H1 (cell line): ENCODE measurements at regions not wholly inside any gene's neighbourhood (a gene's known extent, or its start where the extent isn't known, plus 50 kb on each side); places are given as distances from the start of the nearest gene placed in this dataset.

Experiments used
- CTCF ChIA-PET: fragments of 300-600 bp; sonication (Branson Sonifier 250); formaldehyde crosslinking; loops from one replicate; lab custom pipeline; 2021; ENCODE audit not compliant: partially characterized antibody; lab: Charles Lee
- POLR2A ChIA-PET: fragments of 300-600 bp; sonication (Branson Sonifier 250); formaldehyde crosslinking; loops from one replicate; lab custom pipeline; 2021; ENCODE audit warnings: inconsistent platforms; ENCODE audit not compliant: partially characterized antibody; lab: Charles Lee
- DNase-seq, 2 experiments: peaks; one replicate each; pipeline versions ENCODE4 v3.0.0 to v3.0.0-alpha.2; 2010 to 2022; ENCODE audit warnings: low spot score in 2 of 2, low read depth in 1 of 2, mixed read lengths in 1 of 2
- FAIRE-seq: peaks from 2 replicates; lab custom pipeline; 2011; peaks lifted over from hg19 to GRCh38; lab: Jason Lieb, UNC
- H2AFZ ChIP-seq: 2 replicates; pipeline ENCODE4 v1.8.1; 2012; ENCODE audit warnings: low read length, inconsistent platforms
- H2AK5ac ChIP-seq: 2 replicates; pipeline ENCODE4 v1.6.1; 2013; ENCODE audit warnings: low read depth, low read length
- H2BK120ac ChIP-seq: replicated peaks from 2 replicates; pipeline ENCODE3; 2013; ENCODE audit warnings: low read depth, low read length, inconsistent platforms
- H2BK12ac ChIP-seq: 2 replicates; pipeline ENCODE4 v1.6.1; 2013; ENCODE audit warnings: low read depth, low read length
- H2BK15ac ChIP-seq: 2 replicates; pipeline ENCODE4 v1.6.1; 2013; ENCODE audit warnings: low read length
- H2BK20ac ChIP-seq: 2 replicates; pipeline ENCODE4 v1.6.1; 2013; ENCODE audit warnings: low read length
- H2BK5ac ChIP-seq: 2 replicates; pipeline ENCODE4 v1.6.1; 2013; ENCODE audit warnings: low read depth, low read length
- H3K14ac ChIP-seq: 2 replicates; pipeline ENCODE4 v1.6.1; 2013; ENCODE audit warnings: inconsistent platforms; ENCODE audit not compliant: insufficient read length
- H3K18ac ChIP-seq: 2 replicates; pipeline ENCODE4 v1.6.1; 2013; ENCODE audit warnings: low read length; ENCODE audit errors: extremely low read depth
- H3K23ac ChIP-seq: 2 replicates; pipeline ENCODE4 v1.6.1; 2013; ENCODE audit warnings: inconsistent platforms; ENCODE audit not compliant: insufficient read length
- H3K23me2 ChIP-seq: 2 replicates; pipeline ENCODE4 v1.6.1; 2013; ENCODE audit warnings: low read depth, low read length
- H3K27ac ChIP-seq: 2 replicates; pipeline ENCODE4 v1.6.1; 2011; ENCODE audit warnings: low read depth, low read length, inconsistent platforms
- H3K27me3 ChIP-seq, 4 experiments: replicated peaks in 1 of 4; 1 replicate in 1 of 4; 2 replicates in 3 of 4; pipeline versions ENCODE4 v1.6.1 to v1.8.1; 2011 to 2013; ENCODE audit warnings: low read length in 3 of 4, mild to moderate bottlenecking in 3 of 4, inconsistent platforms in 2 of 4, mixed read lengths in 2 of 4, moderate library complexity in 1 of 4; ENCODE audit not compliant: control insufficient read depth in 3 of 4, insufficient read depth in 3 of 4; ENCODE audit errors: extremely low read depth in 1 of 4
- H3K36me3 ChIP-seq, 4 experiments: 2 replicates each; pipeline versions ENCODE4 v1.6.1 to v1.8.1; 2011 to 2013; ENCODE audit warnings: mild to moderate bottlenecking in 4 of 4, low read length in 3 of 4, moderate library complexity in 2 of 4, control low read depth in 1 of 4, inconsistent platforms in 1 of 4; ENCODE audit not compliant: insufficient read depth in 4 of 4, control insufficient read depth in 2 of 4
- H3K4ac ChIP-seq: replicated peaks from 2 replicates; pipeline ENCODE3; 2013; ENCODE audit warnings: low read length, low read depth, mixed read lengths, inconsistent platforms; ENCODE audit not compliant: insufficient read length
- H3K4me1 ChIP-seq, 4 experiments: replicated peaks in 1 of 4; 1 replicate in 1 of 4; 2 replicates in 3 of 4; pipeline versions ENCODE4 v1.6.1 to v1.8.1; 2011 to 2013; ENCODE audit warnings: low read length in 3 of 4, inconsistent platforms in 2 of 4, mixed read lengths in 1 of 4; ENCODE audit not compliant: insufficient read depth in 4 of 4, control insufficient read depth in 3 of 4
- H3K4me2 ChIP-seq, 2 experiments: 2 replicates each; pipeline versions ENCODE4 v1.6.1 to v1.8.1; 2011 to 2013; ENCODE audit warnings: low read depth in 2 of 2, low read length in 2 of 2, control low read depth in 1 of 2, inconsistent platforms in 1 of 2, mild to moderate bottlenecking in 1 of 2; ENCODE audit not compliant: insufficient read depth in 1 of 2
- H3K4me3 ChIP-seq, 4 experiments: fragments of 200-600, 300-600 bp in 1 of 4; sonication (generic), shearing (Covaris generic), sonication (Bioruptor Twin) in 1 of 4; 2 replicates each; pipeline versions ENCODE4 v1.5.1 to v1.8.1; 2011 to 2016; ENCODE audit warnings: low read length in 4 of 4, low read depth in 3 of 4, control low read depth in 2 of 4, inconsistent platforms in 2 of 4, mild to moderate bottlenecking in 2 of 4, mixed read lengths in 1 of 4, moderate library complexity in 1 of 4; ENCODE audit not compliant: insufficient read depth in 2 of 4; ENCODE audit errors: extremely low read depth in 1 of 4
- H3K56ac ChIP-seq: replicated peaks from 2 replicates; pipeline ENCODE3; 2013; ENCODE audit warnings: low read depth, mild to moderate bottlenecking, mixed read lengths, low read length, inconsistent platforms; ENCODE audit not compliant: insufficient read length
- H3K79me1 ChIP-seq: 2 replicates; pipeline ENCODE4 v1.6.1; 2013; ENCODE audit warnings: low read depth, low read length, control low read depth
- H3K79me2 ChIP-seq, 2 experiments: 2 replicates each; pipeline versions ENCODE4 v1.6.1 to v1.8.1; 2012 to 2013; ENCODE audit warnings: low read length in 2 of 2, mild to moderate bottlenecking in 2 of 2, inconsistent platforms in 1 of 2; ENCODE audit not compliant: insufficient read depth in 2 of 2, control insufficient read depth in 1 of 2
- H3K9ac ChIP-seq, 4 experiments: replicated peaks in 1 of 4; 1 replicate in 1 of 4; 2 replicates in 3 of 4; pipeline versions ENCODE4 v1.6.1 to v1.8.1; 2011 to 2013; ENCODE audit warnings: low read depth in 3 of 4, low read length in 3 of 4, control low read depth in 2 of 4, mild to moderate bottlenecking in 2 of 4, moderate library complexity in 2 of 4, inconsistent platforms in 1 of 4; ENCODE audit errors: extremely low read depth in 1 of 4
- H3K9me3 ChIP-seq, 2 experiments: 2 replicates each; pipeline versions ENCODE4 v1.6.1 to v1.8.1; 2012 to 2013; ENCODE audit warnings: mild to moderate bottlenecking in 2 of 2, moderate library complexity in 2 of 2, control low read depth in 1 of 2, inconsistent platforms in 1 of 2, low read depth in 1 of 2, low read length in 1 of 2, mixed read lengths in 1 of 2; ENCODE audit not compliant: insufficient read depth in 2 of 2
- H4K20me1 ChIP-seq, 2 experiments: replicated peaks in 1 of 2; 2 replicates each; pipeline versions ENCODE3 to v1.8.1; 2011 to 2013; ENCODE audit warnings: inconsistent platforms in 2 of 2, low read length in 2 of 2, mild to moderate bottlenecking in 1 of 2; ENCODE audit not compliant: insufficient read depth in 2 of 2, control insufficient read depth in 1 of 2
- H4K5ac ChIP-seq: 2 replicates; pipeline ENCODE4 v1.6.1; 2013; ENCODE audit warnings: low read length, low read depth, mixed read lengths, inconsistent platforms; ENCODE audit not compliant: insufficient read length
- H4K8ac ChIP-seq: 2 replicates; pipeline ENCODE4 v1.8.0; 2013; ENCODE audit warnings: mild to moderate bottlenecking, moderate library complexity, low read length, inconsistent platforms; ENCODE audit not compliant: insufficient read depth; ENCODE audit errors: extremely low read depth
- H4K91ac ChIP-seq: replicated peaks from 2 replicates; pipeline ENCODE3; 2013; ENCODE audit warnings: low read length, mixed read lengths, inconsistent platforms; ENCODE audit not compliant: insufficient read length
- ATF3 ChIP-seq: IDR thresholded peaks from 2 replicates; pipeline ENCODE4 v1.6.1; 2011; ENCODE audit warnings: low read depth, mild to moderate bottlenecking, low read length; ENCODE audit not compliant: insufficient read depth
- CHD1 ChIP-seq: IDR thresholded peaks from 2 replicates; pipeline ENCODE4 v1.6.1; 2012; ENCODE audit warnings: low read depth, low read length, improper control_type of control experiment
- CTCF ChIP-seq, 3 experiments: IDR thresholded peaks; 1 replicate in 2 of 3; 2 replicates in 1 of 3; pipeline versions ENCODE4 v1.5.1 to v1.6.1; 2011; ENCODE audit warnings: low read length in 3 of 3, mild to moderate bottlenecking in 3 of 3, inconsistent platforms in 2 of 3, low read depth in 1 of 3, moderate library complexity in 1 of 3; ENCODE audit not compliant: insufficient read depth in 1 of 3; ENCODE audit errors: control extremely low read depth in 1 of 3
- JUN ChIP-seq: IDR thresholded peaks from 2 replicates; pipeline ENCODE4 v1.6.1; 2011; ENCODE audit warnings: low read depth, mild to moderate bottlenecking, improper control_type of control experiment, low read length
- MAX ChIP-seq: IDR thresholded peaks from 2 replicates; pipeline ENCODE4 v1.6.1; 2012; ENCODE audit warnings: inconsistent platforms
- NANOG ChIP-seq: IDR thresholded peaks from 2 replicates; pipeline ENCODE4 v1.6.1; 2011; ENCODE audit warnings: low read length, low read depth, mild to moderate bottlenecking, inconsistent platforms; ENCODE audit not compliant: insufficient read depth, poor library complexity, severe bottlenecking
- POLR2AphosphoS5 ChIP-seq: IDR thresholded peaks from 2 replicates; pipeline ENCODE4 v1.6.1; 2011; ENCODE audit warnings: low read depth, low read length
- SP1 ChIP-seq: IDR thresholded peaks from 2 replicates; pipeline ENCODE4 v1.6.1; 2011; ENCODE audit warnings: low read depth, low read length
- SUZ12 ChIP-seq: fragments of 200-600 bp; sonication (generic); IDR thresholded peaks from 2 replicates; pipeline ENCODE4 v1.6.1; 2012; ENCODE audit warnings: mild to moderate bottlenecking, inconsistent platforms, low read length, moderate library complexity, mixed read lengths
- TAF1 ChIP-seq: IDR thresholded peaks from 2 replicates; pipeline ENCODE4 v1.6.1; 2011; ENCODE audit warnings: mild to moderate bottlenecking, low read depth, low read length
- ZNF274 ChIP-seq: IDR thresholded peaks from 2 replicates; pipeline ENCODE4 v1.7.0; 2012; ENCODE audit warnings: low read length, borderline replicate concordance; ENCODE audit errors: extremely low read depth
- whole genome bisulfite sequencing, 2 experiments: shearing (Covaris generic) in 1 of 2; methylation state at CpG; one replicate each; pipeline versions ENCODE4 v1.1.6 to v1.1.7; 2013 to 2015; ENCODE audit warnings: low lambda C conversion rate in 2 of 2, mixed read lengths in 2 of 2, inconsistent platforms in 1 of 2, low coverage in 1 of 2, missing lambda C conversion rate in 1 of 2; ENCODE audit not compliant: insufficient replicate concordance in 2 of 2, insufficient coverage in 1 of 2, insufficient read length in 1 of 2; ENCODE audit errors: extremely low coverage in 1 of 2, missing lambda C conversion rate in 1 of 2; 5-methylcytosine and 5-hydroxymethylcytosine counted together

- H3K79me1 ChIP-seq = no peaks in the 10 kb centered on the region
- H3K9ac ChIP-seq = no peak overlapping the region
- H4K8ac ChIP-seq = no peak overlapping the region
- H3K18ac ChIP-seq = no peak overlapping the region
- H3K4me3 ChIP-seq = no peak overlapping the region
- FAIRE-seq = no peak
- H2AK5ac ChIP-seq = no peak overlapping the region
- no peaks in the 10 kb centered on the region for H4K20me1 ChIP-seq
- H3K9me3 ChIP-seq = no peaks in the 10 kb centered on the region
- no peaks in the 10 kb centered on the region for H3K36me3 ChIP-seq
- no peak overlapping the region for H2BK120ac ChIP-seq
- DNase-seq = no peak
- H4K91ac ChIP-seq = no peak overlapping the region
- H3K79me2 ChIP-seq = no peaks in the 10 kb centered on the region
- H3K14ac ChIP-seq = no peak overlapping the region
- no peak overlapping the region for H3K4me2 ChIP-seq
- POLR2A ChIA-PET = no interaction called here
- peaks cover 0 to 1% (median 0%) of the 10 kb centered on the region in 4 experiments; a peak in 1 of 7 replicates for H3K27me3 ChIP-seq
- H3K27ac ChIP-seq = no peak overlapping the region
- H2BK15ac ChIP-seq = no peak overlapping the region
- WGBS, 2 experiments = 92% methylated on average over 3 of the region's 3 CpGs; no CpG with 5 or more reads in 1 of the 2 experiments
- no peak overlapping the region for H3K56ac ChIP-seq
- H3K4ac ChIP-seq = no peak overlapping the region
- H2BK12ac ChIP-seq = no peak overlapping the region
- CTCF ChIA-PET = interaction anchor here (0.6 to 0.9 kb wide), 2 partner anchors 37 to 858 kb away, joined by 3 to 4 read pairs; no protein-coding TSS in a partner anchor
- peaks cover 0 to 3% (median 0%) of the 10 kb centered on the region in 4 experiments; a peak in 1 of 7 replicates for H3K4me1 ChIP-seq
- no peak overlapping the region for H2BK20ac ChIP-seq
- H3K23ac ChIP-seq = no peak overlapping the region
- no peak overlapping the region for H4K5ac ChIP-seq
- no peak overlapping the region for H2BK5ac ChIP-seq
- no peak overlapping the region for H2AFZ ChIP-seq
- H3K23me2 ChIP-seq = no peaks in the 10 kb centered on the region
- TF ChIP-seq NANOG = no peak
- TF ChIP-seq MAX = no peak
- TF ChIP-seq TAF1 = no peak
- no peak for TF ChIP-seq CTCF (IDR thresholded peaks at IDR 0.05; ENCODE audit: control extremely low read depth in 1 of 3, insufficient read depth in 1 of 3, low read depth in 1 of 3, low read length in 3 of 3)
- no peak for TF ChIP-seq ZNF274
- no peak for TF ChIP-seq CHD1
- TF ChIP-seq JUN = no peak
- no peak for TF ChIP-seq SP1
- no peak for TF ChIP-seq SUZ12
- no peak for TF ChIP-seq POLR2AphosphoS5
- no peak for TF ChIP-seq ATF3
Observed at GRCh38 chr12:75583355-75583754, 71.9 kb upstream of the KRR1 start.
